Fibroblast of pulmonary artery (primary cell): ENCODE measurements at regions not wholly inside any gene's neighbourhood (a gene's known extent, or its start where the extent isn't known, plus 50 kb on each side); places are given as distances from the start of the nearest gene placed in this dataset.

ENCODE experiments used
- DNase-seq: peaks from one replicate; pipeline ENCODE4 v3.0.0-alpha.2; 2010; ENCODE audit warnings: low read depth
- H3K4me3 ChIP-seq: replicated peaks from 2 replicates; pipeline ENCODE4 v1.5.1; 2011; ENCODE audit warnings: low read depth, mild to moderate bottlenecking, control low read depth, low read length, moderate library complexity
- CTCF ChIP-seq: IDR thresholded peaks from 2 replicates; pipeline ENCODE4 v1.5.1; 2011; ENCODE audit warnings: mild to moderate bottlenecking, control low read depth, low read length, inconsistent platforms; ENCODE audit errors: missing control alignments

GRCh38 chr1:83813576-83813975 is 185.4 kb downstream of the TTLL7 start:
- TF ChIP-seq CTCF, result no peak
- no peak overlapping the region for H3K4me3 ChIP-seq
- DNase-seq, result no peak

GRCh38 chr1:83810144-83810543 is 188.8 kb downstream of the TTLL7 start:
- H3K4me3 ChIP-seq, result no peak overlapping the region
- TF ChIP-seq CTCF, result no peak
- DNase-seq, result no peak

GRCh38 chr1:83808536-83808935 is 190.4 kb downstream of the TTLL7 start:
- no peak overlapping the region for H3K4me3 ChIP-seq
- DNase-seq, result no peak
- no peak for TF ChIP-seq CTCF

GRCh38 chr1:83807821-83808220 is 191.1 kb downstream of the TTLL7 start:
- TF ChIP-seq CTCF, result no peak
- no peak overlapping the region for H3K4me3 ChIP-seq
- DNase-seq, result no peak

- TF ChIP-seq CTCF, result no peak
- DNase-seq, result no peak
- H3K4me3 ChIP-seq, result no peak overlapping the region
Observed at GRCh38 chr1:83807231-83807630, 191.7 kb downstream of the TTLL7 start.

- no peak for TF ChIP-seq CTCF
- DNase-seq, result no peak
- H3K4me3 ChIP-seq, result no peak overlapping the region
Observed at GRCh38 chr1:83805921-83806320, 193.0 kb downstream of the TTLL7 start.

GRCh38 chr1:83802460-83803152 is 196.3 kb downstream of the TTLL7 start:
- no peak for TF ChIP-seq CTCF
- H3K4me3 ChIP-seq, result no peak overlapping the region
- DNase-seq, result no peak
